ENCODE measurements at regions not wholly inside any gene's neighbourhood (a gene's known extent, or its start where the extent isn't known, plus 50 kb on each side); places are given as distances from the start of the nearest gene placed in this dataset.
A peak's percentile ranks its signal among the peaks of the same experiment; 100 is the strongest.
"Not testable (repeated sequence)": the region's sequence is repeated elsewhere in the genome, so short reads cannot be mapped to it uniquely, and the experiment has no call there.

GRCh38 chr11:29447821-29448220 lies 569.0 kb downstream of the KCNA4 start:
- H3K4me3 ChIP-seq (replicated peaks in 1 of 3): no peak overlapping the region
- no peaks in the 10 kb centered on the region for H3K27me3 ChIP-seq
- intact Hi-C loops (cut with DNase I): no loop called here
- H3K36me3 ChIP-seq: no peaks in the 10 kb centered on the region
- H3K9me3 ChIP-seq: no peaks in the 10 kb centered on the region
- 81 to 82% methylated on average over 1 of the region's 1 CpG for WGBS, 2 donors
- no peak for TF ChIP-seq POLR2A (IDR thresholded peaks at IDR 0.05)
- TF ChIP-seq, protein P1, sequence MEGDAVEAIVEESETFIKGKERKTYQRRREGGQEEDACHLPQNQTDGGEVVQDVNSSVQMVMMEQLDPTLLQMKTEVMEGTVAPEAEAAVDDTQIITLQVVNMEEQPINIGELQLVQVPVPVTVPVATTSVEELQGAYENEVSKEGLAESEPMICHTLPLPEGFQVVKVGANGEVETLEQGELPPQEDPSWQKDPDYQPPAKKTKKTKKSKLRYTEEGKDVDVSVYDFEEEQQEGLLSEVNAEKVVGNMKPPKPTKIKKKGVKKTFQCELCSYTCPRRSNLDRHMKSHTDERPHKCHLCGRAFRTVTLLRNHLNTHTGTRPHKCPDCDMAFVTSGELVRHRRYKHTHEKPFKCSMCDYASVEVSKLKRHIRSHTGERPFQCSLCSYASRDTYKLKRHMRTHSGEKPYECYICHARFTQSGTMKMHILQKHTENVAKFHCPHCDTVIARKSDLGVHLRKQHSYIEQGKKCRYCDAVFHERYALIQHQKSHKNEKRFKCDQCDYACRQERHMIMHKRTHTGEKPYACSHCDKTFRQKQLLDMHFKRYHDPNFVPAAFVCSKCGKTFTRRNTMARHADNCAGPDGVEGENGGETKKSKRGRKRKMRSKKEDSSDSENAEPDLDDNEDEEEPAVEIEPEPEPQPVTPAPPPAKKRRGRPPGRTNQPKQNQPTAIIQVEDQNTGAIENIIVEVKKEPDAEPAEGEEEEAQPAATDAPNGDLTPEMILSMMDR (IDR thresholded peaks at IDR 0.05): no peak
- H3K27ac ChIP-seq: no peak overlapping the region
- no peak for DNase-seq
- no peaks in the 10 kb centered on the region for H3K4me1 ChIP-seq

- Histone ChIP-seq H3K9me3 (no peaks in the 10 kb centered on the region), H3K27me3 (no peaks in the 10 kb centered on the region), H3K4me3 (replicated peaks in 1 of 3) (no peak overlapping the region), H3K4me1 (no peaks in the 10 kb centered on the region), H3K36me3 (no peaks in the 10 kb centered on the region), H3K27ac (no peak overlapping the region)
- no peak for DNase-seq
- WGBS, 2 donors: 88 to 92% methylated on average over 6 to 7 of the region's 7 CpGs
- intact Hi-C loops (cut with DNase I): no loop called here
- TF ChIP-seq, protein P1 (IDR thresholded peaks at IDR 0.05): no peak
- TF ChIP-seq POLR2A (IDR thresholded peaks at IDR 0.05): no peak
Observed at GRCh38 chr11:29446132-29446531, 570.7 kb downstream of the KCNA4 start.

DNA sequence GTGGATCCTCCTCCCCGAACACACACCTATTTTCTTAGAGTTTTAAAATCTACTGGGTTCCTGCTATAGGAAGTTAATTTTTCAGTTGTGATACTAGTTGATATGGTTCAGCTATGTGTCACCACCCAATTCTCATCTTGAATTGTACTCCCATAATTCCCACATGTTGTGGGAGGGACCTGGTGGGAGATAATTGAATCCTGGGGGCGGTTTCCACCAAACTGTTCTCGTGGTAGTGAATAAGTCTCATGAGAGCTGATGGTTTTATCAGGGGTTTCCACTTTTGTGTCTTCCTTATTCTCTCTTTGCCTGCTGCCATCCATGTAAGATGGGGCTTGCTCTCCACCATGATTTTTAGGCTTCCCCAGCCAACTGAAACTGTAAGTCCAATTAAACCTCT lies 571.6 kb downstream of the KCNA4 start:
- H3K36me3 ChIP-seq; H3K4me3 ChIP-seq (replicated peaks in 1 of 3); H3K27ac ChIP-seq; DNase-seq; H3K27me3 ChIP-seq; H3K4me1 ChIP-seq; H3K9me3 ChIP-seq; intact Hi-C loops (cut with DNase I): not testable (repeated sequence)
- WGBS, 2 donors: 81 to 86% methylated on average over 3 of the region's 3 CpGs

DNA sequence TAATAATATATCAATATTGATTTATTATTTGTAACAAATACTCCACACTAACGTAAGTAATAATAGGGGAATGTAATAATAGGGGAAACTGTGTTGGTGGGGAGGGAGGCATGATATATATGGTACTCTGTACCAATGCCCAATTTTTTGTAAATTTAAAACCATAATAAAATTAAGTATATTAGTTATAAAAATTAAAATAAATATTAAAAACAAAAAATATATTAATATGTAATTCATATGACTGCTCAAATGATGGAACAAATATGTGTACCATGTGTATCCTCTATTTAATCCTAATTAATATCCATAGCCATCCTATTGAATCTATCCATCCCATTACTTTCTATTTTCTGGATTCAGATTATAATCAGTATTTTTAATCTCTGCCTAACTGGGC lies 578.0 kb downstream of the KCNA4 start:
- H3K4me3 ChIP-seq (replicated peaks in 1 of 3): no peak overlapping the region
- WGBS, 2 donors: 84 to 95% methylated on average over 1 of the region's 1 CpG
- H3K36me3 ChIP-seq: no peaks in the 10 kb centered on the region
- no peaks in the 10 kb centered on the region for H3K27me3 ChIP-seq
- no peak overlapping the region for H3K27ac ChIP-seq
- intact Hi-C loops (cut with DNase I): no loop called here
- H3K9me3 ChIP-seq: no peaks in the 10 kb centered on the region
- no peaks in the 10 kb centered on the region for H3K4me1 ChIP-seq
- TF ChIP-seq POLR2A (IDR thresholded peaks at IDR 0.05): no peak
- TF ChIP-seq, protein P1 (IDR thresholded peaks at IDR 0.05): no peak
- no peak for DNase-seq

DNA sequence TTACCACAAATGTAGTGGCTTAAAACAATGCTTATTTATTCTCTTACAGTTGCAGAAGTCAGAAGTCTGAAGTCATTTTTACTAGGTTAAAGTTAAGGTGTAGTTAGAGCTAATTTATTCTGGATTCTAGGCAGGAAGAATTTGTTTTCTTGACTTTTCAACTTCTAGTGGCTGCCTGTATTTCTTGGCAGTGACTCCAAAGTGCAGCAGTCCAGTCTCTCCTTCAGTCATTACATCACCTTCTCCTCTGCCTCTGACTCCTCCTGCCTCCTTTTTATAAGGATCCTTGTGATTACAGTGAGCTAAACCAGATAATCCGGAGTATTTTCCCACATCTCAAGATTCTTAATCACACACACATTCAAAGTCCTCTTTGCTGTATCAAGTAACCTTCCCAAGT lies 581.4 kb downstream of the KCNA4 start:
- Histone ChIP-seq H3K4me1 (no peaks in the 10 kb centered on the region), H3K4me3 (replicated peaks in 1 of 3) (no peak overlapping the region), H3K27me3 (no peaks in the 10 kb centered on the region), H3K9me3 (no peaks in the 10 kb centered on the region), H3K27ac (no peak overlapping the region), H3K36me3 (no peaks in the 10 kb centered on the region)
- no peak for TF ChIP-seq POLR2A (IDR thresholded peaks at IDR 0.05)
- TF ChIP-seq, protein P1 (IDR thresholded peaks at IDR 0.05): no peak
- intact Hi-C loops (cut with DNase I): no loop called here
- no peak for DNase-seq
- 19 to 36% methylated on average over 1 of the region's 1 CpG for WGBS, 2 donors

GRCh38 chr11:29432719-29433325 lies 584.0 kb downstream of the KCNA4 start:
- H3K4me1 ChIP-seq: no peaks in the 10 kb centered on the region
- H3K27ac ChIP-seq: no peak overlapping the region
- 27 to 37% methylated on average over 3 of the region's 3 CpGs for WGBS, 2 donors
- no peaks in the 10 kb centered on the region for H3K9me3 ChIP-seq
- no peaks in the 10 kb centered on the region for H3K36me3 ChIP-seq
- DNase-seq: no peak
- no peak overlapping the region for H3K4me3 ChIP-seq (replicated peaks in 1 of 3)
- H3K27me3 ChIP-seq: no peaks in the 10 kb centered on the region
- TF ChIP-seq, protein P1 (IDR thresholded peaks at IDR 0.05): peak in 3 of 6 experiments; percentile 23 to 53 (median 28)
- TF ChIP-seq POLR2A (IDR thresholded peaks at IDR 0.05): no peak
- intact Hi-C loops (cut with DNase I): no loop called here

Data from thyroid gland (tissue), 4 donors.